WTC11 (cell line): ENCODE measurements at regions not wholly inside any gene's neighbourhood (a gene's known extent, or its start where the extent isn't known, plus 50 kb on each side); places are given as distances from the start of the nearest gene placed in this dataset.

ENCODE experiments used
- ZNF317 ChIP-seq: sonication (generic); formaldehyde crosslinking; IDR thresholded peaks from 2 replicates; pipeline ENCODE4 v1.8.1; 2023; ENCODE audit warnings: low read depth, mild to moderate bottlenecking, moderate library complexity, missing genetic modification reagents, borderline replicate concordance
- TF ChIP-seq, protein P1 (sequence below): fragments of 200-600 bp; IDR thresholded peaks from 2 replicates; pipeline ENCODE4 v1.8.0; 2022; ENCODE audit warnings: antibody characterized with exemption
- TF ChIP-seq, protein P2 (sequence below): sonication (generic); formaldehyde crosslinking; IDR thresholded peaks from 2 replicates; pipeline ENCODE4 v1.8.0; 2022; ENCODE audit warnings: mild to moderate bottlenecking, missing genetic modification reagents

DNA sequence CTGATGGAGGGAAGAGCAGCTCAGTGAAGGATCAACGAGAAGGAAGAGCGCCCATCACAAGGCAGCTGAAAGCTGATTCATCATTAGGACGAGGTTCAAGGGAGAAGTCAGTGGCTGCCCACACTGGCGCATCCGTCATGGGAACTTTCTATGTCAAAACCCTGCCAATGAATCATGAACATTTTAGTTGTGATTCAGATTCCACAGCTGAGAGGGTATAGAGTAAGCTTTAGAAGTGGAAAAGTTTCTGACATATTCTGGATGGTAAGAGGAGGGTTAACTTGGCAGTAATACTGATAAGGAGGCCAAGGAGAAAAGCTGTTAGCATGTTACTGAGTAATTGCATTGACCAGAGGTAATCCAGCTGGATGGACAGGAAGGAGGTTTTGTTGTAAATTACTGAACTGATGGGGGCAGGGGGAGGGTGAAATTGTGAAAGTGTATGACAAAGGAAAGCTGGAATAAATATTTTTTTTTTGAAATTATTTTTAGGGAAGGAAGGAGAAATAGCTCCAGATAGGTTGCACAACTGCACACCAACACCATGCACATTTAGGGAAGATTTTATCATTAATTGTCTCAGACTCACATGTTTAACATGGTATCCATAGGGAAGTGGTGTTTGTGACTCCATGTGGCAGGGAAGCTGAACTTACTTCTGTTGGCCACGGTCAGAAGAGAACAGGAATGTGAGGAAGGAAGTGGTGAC, 78.3 kb upstream of the NRP1 start:
- TF ChIP-seq, protein P1, sequence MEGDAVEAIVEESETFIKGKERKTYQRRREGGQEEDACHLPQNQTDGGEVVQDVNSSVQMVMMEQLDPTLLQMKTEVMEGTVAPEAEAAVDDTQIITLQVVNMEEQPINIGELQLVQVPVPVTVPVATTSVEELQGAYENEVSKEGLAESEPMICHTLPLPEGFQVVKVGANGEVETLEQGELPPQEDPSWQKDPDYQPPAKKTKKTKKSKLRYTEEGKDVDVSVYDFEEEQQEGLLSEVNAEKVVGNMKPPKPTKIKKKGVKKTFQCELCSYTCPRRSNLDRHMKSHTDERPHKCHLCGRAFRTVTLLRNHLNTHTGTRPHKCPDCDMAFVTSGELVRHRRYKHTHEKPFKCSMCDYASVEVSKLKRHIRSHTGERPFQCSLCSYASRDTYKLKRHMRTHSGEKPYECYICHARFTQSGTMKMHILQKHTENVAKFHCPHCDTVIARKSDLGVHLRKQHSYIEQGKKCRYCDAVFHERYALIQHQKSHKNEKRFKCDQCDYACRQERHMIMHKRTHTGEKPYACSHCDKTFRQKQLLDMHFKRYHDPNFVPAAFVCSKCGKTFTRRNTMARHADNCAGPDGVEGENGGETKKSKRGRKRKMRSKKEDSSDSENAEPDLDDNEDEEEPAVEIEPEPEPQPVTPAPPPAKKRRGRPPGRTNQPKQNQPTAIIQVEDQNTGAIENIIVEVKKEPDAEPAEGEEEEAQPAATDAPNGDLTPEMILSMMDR, result no peak
- no peak for TF ChIP-seq ZNF317 (CRISPR knock-in tag)
- TF ChIP-seq, protein P2, sequence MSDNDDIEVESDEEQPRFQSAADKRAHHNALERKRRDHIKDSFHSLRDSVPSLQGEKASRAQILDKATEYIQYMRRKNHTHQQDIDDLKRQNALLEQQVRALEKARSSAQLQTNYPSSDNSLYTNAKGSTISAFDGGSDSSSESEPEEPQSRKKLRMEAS (CRISPR knock-in tag), result no peak
